C4-2B (cell line): ENCODE measurements at regions not wholly inside any gene's neighbourhood (a gene's known extent, or its start where the extent isn't known, plus 50 kb on each side); places are given as distances from the start of the nearest gene placed in this dataset.

Source experiments
- H3K27ac ChIP-seq: fragments of 450-650 bp; 2 replicates; pipeline ENCODE4 v1.5.1; 2017
- ZFX ChIP-seq: fragments of 450-650 bp; IDR thresholded peaks from 2 replicates; pipeline ENCODE4 v1.6.1; 2017
- TF ChIP-seq, protein P1 (sequence below): fragments of 450-650 bp; conservative IDR thresholded peaks from 2 replicates; pipeline ENCODE4 v1.5.1; 2017; ENCODE audit warnings: mild to moderate bottlenecking

DNA sequence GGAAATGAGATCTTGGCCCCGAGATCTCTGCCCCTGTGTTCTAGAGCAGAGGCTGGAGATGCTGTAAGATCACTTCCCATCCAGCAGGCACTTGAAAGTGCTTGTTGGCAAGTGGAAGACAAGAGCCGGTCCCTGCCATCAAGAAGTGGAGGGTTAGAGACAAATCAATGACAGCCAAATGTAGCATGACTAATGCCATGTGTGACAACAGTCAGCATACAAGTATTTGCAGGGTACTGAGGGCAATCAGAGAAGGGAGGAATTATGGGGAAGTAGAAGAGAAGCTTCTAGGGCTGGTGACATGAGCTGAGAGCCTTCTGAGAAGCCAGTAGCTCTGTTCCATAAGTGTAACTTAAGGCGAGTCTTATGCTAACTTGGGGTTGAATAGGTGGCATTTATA is 58.6 kb downstream of the TMEM17 start:
- no peak overlapping the region for H3K27ac ChIP-seq
- TF ChIP-seq, protein P1, sequence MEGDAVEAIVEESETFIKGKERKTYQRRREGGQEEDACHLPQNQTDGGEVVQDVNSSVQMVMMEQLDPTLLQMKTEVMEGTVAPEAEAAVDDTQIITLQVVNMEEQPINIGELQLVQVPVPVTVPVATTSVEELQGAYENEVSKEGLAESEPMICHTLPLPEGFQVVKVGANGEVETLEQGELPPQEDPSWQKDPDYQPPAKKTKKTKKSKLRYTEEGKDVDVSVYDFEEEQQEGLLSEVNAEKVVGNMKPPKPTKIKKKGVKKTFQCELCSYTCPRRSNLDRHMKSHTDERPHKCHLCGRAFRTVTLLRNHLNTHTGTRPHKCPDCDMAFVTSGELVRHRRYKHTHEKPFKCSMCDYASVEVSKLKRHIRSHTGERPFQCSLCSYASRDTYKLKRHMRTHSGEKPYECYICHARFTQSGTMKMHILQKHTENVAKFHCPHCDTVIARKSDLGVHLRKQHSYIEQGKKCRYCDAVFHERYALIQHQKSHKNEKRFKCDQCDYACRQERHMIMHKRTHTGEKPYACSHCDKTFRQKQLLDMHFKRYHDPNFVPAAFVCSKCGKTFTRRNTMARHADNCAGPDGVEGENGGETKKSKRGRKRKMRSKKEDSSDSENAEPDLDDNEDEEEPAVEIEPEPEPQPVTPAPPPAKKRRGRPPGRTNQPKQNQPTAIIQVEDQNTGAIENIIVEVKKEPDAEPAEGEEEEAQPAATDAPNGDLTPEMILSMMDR = no peak
- no peak for TF ChIP-seq ZFX

DNA sequence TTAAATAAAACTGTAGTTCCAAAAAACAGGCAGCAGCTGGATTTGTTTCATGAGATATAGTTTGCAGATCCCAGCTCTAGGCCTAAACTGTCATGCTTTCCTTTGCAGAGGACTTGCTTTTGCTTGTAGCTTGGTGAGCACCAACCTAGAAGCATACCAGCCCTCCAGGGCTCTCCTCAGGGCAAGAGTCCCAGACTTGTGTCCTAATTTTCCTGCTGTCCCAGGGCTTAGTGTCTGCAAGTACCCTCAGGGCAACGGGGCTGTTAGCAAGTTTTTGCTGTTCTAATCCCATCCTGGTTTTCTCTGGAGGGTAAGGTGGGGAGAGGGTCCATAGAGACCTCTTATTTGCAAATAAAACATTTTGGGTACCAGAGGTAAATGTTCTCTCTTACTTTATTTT is 59.5 kb downstream of the TMEM17 start:
- no peak overlapping the region for H3K27ac ChIP-seq
- TF ChIP-seq ZFX = no peak
- TF ChIP-seq, protein P1 = no peak

DNA sequence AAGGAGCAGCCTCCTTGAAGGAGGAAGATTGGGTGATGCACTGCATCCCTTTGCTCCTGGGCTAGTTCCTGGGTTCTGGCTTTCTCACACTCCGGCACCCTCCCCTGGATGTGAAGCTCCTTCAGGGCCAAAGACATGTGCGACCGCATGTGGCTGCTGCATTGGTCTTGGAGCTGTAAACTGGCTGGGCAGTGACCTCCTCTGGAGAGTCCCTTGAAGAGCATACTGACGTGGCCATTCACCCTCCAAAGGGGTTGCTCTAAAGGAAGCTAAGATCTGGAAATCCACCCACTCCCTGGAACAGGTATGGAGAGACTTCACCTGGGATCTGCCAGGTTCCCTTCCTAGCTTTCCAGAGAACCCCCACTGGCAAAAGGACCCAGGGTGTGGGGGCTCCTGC is 62.1 kb downstream of the TMEM17 start:
- H3K27ac ChIP-seq = no peak overlapping the region
- TF ChIP-seq ZFX = no peak
- TF ChIP-seq, protein P1 = no peak

DNA sequence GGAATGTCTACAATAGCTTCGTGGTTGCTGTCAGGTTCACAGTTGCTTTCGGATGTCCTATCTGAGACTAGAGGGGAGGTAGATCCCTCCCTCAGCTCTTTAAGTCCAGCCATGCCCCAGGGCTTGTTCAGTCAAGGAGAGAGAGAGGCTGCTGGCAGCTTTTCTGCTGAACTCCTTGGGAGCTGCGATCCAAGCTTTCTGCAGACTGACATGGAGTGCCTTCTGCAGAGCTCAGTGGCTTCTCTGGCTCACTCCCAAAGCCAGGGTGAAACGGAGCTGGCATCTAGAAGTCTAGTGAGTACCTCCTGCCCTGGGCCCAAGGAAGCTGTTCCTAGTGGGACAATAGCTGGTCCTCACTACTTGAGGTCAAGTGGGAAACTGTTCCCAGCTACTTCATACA is 62.5 kb downstream of the TMEM17 start:
- H3K27ac ChIP-seq = no peak overlapping the region
- no peak for TF ChIP-seq ZFX
- TF ChIP-seq, protein P1 = no peak

DNA sequence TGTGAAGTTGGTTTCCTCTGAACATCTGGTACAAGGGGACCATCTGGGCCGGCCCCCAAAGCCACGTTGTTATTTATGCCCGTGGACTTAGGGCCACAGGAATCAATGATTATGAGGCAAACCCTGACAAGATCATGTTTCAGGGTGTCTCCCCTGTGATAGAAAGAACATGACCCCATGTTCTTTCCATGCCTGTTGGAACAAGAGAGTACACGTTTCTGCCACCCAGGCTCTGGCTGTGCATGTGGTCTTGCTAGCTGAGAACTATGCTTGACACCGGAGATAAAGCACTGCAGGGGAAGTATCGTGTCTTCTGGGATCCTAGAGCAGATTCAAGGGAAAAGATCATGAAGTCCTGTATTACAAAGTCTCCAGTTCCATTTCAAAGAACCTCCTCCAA is 64.2 kb downstream of the TMEM17 start:
- TF ChIP-seq ZFX = no peak
- TF ChIP-seq, protein P1 = no peak

DNA sequence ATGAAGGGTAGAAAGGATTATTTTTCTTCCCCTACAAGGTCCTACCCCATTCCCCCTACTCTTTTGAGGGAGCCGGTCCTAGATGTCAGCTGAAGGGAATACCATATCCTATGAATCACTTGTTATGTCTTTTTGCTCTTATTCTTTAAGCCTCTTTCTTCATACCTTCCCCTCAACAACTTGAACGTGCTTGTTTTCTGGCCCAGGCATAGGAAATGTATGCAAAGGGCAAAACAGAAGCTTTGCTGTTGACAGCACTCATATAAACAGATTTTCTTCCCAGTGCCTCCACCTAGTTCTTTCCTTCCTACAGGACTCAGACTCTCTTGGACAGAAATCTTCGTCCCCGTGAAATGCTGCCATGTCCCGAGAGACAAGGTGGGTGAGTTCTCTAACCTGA is 64.6 kb downstream of the TMEM17 start:
- TF ChIP-seq, protein P1 = no peak
- no peak for TF ChIP-seq ZFX
- no peak overlapping the region for H3K27ac ChIP-seq

More for the DNA sequence above, 64.2 kb downstream of the TMEM17 start:
- H3K27ac ChIP-seq = no peak overlapping the region

DNA sequence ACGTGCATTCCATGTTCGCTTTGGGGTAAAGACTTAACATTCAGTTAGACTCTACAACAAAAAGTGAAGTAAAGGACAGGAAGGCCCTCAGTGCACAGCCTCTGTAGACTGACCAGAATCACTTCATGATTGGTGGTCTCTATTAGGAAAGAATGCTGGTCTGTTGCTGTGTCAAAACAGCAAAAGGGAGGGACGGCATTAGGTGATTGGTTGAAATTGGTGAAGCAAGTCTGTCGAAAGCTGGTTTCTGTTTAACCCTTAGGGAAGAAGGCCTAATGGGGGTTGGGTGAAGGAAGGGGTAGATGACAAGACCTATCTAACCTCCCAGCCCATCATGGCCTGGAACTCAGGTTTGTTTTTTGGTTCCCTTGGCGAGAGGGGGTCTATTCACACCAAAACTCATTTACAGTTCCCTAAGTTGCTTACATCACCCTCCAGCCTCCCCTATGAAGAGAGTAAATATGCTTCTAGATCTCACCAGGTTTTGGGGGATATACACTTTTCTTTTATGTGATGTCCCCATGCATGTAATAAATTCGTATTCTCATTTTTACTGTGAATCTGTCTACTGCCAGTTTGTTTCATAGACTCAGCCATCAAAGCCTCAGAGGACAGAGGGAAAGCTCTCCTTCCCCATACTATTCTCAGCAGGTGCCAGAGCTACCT is 65.6 kb downstream of the TMEM17 start:
- no peak for TF ChIP-seq ZFX
- TF ChIP-seq, protein P1 = no peak
- H3K27ac ChIP-seq = no peak overlapping the region
